IPS-20b (cell line): ENCODE measurements at regions not wholly inside any gene's neighbourhood (a gene's known extent, or its start where the extent isn't known, plus 50 kb on each side); places are given as distances from the start of the nearest gene placed in this dataset.

Experiments used
- H3K27ac ChIP-seq: one replicate; pipeline ENCODE4 v1.5.1; 2013; ENCODE audit warnings: low read length
- H3K27me3 ChIP-seq: 2 replicates; pipeline ENCODE4 v1.6.1; 2013; ENCODE audit warnings: mild to moderate bottlenecking, low read length, inconsistent platforms; ENCODE audit not compliant: insufficient read depth
- H3K36me3 ChIP-seq: 2 replicates; pipeline ENCODE4 v1.6.1; 2013; ENCODE audit warnings: low read depth, mild to moderate bottlenecking, inconsistent platforms, low read length, moderate library complexity; ENCODE audit not compliant: insufficient read depth
- H3K4me1 ChIP-seq: 2 replicates; pipeline ENCODE4 v1.6.1; 2013; ENCODE audit warnings: mild to moderate bottlenecking, control low read depth, inconsistent platforms, low read length, moderate library complexity; ENCODE audit not compliant: insufficient read depth
- H3K4me3 ChIP-seq: 2 replicates; pipeline ENCODE4 v1.5.1; 2013; ENCODE audit warnings: mild to moderate bottlenecking, low read length, inconsistent platforms
- H3K9ac ChIP-seq: 2 replicates; pipeline ENCODE4 v1.6.1; 2013; ENCODE audit warnings: low read depth, mild to moderate bottlenecking, inconsistent platforms, low read length, moderate library complexity
- H3K9me3 ChIP-seq: 2 replicates; pipeline ENCODE4 v1.6.1; 2013; ENCODE audit warnings: mild to moderate bottlenecking, low read depth, low read length, inconsistent platforms; ENCODE audit not compliant: insufficient read depth

DNA sequence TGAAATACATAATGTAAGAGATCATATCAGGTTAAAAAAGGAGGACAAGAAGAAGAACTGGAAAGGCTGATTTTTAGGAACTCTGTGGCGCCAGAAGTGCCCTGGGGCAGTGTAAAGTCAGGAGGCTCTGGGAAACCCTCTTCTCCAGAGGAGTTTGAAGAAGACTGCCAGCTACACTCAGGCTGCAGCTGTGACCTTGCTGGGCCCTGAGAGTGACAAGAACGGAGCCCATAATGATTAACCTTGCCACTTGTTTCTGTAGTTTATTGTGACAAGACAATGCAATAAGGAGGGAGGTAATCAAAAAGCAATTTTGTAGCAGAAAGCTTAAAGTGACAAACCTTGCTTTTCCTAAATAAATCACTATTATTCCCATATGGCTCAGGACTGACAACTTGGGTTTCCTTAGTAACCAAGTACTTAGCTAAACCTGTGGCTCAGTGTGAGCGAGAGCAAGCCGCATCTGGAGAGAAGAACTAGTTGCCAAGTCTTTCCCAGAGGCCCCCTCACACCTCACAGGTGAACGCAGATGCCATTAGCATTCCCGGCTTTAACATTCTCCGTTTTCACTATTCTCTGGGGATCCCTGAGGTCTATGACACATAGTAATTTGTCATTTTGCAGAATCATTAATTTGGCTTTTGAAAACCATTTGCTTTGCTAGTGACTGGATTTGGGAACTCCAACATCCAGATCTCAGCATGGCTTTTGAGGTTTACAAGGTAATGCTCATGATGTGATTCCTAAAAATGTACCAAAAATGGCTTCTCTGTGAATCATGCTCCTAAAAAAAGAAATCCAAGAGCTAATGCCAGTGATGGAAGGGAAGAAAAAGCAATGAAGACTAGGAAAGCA is 115.9 kb downstream of the OMA1 start:
- no peaks in the 10 kb centered on the region for H3K36me3 ChIP-seq
- no peak overlapping the region for H3K4me3 ChIP-seq
- peaks cover 8% of the 10 kb centered on the region for H3K4me1 ChIP-seq
- H3K27me3 ChIP-seq = no peaks in the 10 kb centered on the region
- no peaks in the 10 kb centered on the region for H3K9me3 ChIP-seq
- no peak overlapping the region for H3K9ac ChIP-seq
- H3K27ac ChIP-seq = no peak overlapping the region

DNA sequence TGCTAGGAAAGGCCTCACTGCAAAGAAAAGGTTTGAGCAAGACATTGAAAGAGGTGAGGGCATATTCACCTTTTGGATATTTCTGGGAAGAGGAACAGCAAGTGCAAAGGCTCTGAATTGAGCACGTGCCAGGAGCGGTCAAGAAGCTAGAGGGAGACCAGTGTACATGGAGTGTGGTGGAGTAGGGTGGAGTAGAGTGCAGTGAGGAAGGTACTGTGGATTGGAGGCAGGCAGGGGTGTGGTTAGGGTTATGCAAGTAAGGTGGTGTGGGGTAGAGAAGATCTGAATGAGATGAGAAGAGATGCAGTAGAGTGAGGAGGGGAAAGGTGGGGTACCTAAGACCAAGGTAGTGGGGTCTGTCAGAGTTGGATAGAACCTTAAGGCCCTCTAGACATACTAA is 119.6 kb downstream of the OMA1 start:
- no peaks in the 10 kb centered on the region for H3K36me3 ChIP-seq
- no peaks in the 10 kb centered on the region for H3K27me3 ChIP-seq
- H3K9ac ChIP-seq = no peak overlapping the region
- H3K4me1 ChIP-seq = no peaks in the 10 kb centered on the region
- no peak overlapping the region for H3K27ac ChIP-seq
- no peaks in the 10 kb centered on the region for H3K9me3 ChIP-seq
- H3K4me3 ChIP-seq = no peak overlapping the region

DNA sequence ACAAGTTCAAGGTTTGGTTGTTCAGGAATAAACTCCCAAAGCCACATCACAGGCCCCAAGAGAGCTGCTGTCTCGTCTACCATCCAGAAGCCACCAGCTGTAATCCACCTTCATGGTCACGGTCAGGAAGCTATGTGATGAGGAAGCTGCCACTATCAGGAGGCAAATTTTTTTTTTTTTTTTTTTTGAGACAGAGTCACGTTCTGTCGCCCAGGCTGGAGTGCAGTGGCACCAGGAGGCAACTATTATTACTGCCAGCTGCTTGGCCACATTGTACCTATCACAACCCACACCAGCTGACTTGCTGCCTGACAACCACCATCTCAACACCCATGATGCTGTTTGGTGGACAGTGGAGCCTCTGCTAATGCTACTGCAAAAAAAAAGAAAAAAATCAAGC is 124.1 kb downstream of the OMA1 start:
- H3K27me3 ChIP-seq = no peaks in the 10 kb centered on the region
- H3K27ac ChIP-seq = no peak overlapping the region

DNA sequence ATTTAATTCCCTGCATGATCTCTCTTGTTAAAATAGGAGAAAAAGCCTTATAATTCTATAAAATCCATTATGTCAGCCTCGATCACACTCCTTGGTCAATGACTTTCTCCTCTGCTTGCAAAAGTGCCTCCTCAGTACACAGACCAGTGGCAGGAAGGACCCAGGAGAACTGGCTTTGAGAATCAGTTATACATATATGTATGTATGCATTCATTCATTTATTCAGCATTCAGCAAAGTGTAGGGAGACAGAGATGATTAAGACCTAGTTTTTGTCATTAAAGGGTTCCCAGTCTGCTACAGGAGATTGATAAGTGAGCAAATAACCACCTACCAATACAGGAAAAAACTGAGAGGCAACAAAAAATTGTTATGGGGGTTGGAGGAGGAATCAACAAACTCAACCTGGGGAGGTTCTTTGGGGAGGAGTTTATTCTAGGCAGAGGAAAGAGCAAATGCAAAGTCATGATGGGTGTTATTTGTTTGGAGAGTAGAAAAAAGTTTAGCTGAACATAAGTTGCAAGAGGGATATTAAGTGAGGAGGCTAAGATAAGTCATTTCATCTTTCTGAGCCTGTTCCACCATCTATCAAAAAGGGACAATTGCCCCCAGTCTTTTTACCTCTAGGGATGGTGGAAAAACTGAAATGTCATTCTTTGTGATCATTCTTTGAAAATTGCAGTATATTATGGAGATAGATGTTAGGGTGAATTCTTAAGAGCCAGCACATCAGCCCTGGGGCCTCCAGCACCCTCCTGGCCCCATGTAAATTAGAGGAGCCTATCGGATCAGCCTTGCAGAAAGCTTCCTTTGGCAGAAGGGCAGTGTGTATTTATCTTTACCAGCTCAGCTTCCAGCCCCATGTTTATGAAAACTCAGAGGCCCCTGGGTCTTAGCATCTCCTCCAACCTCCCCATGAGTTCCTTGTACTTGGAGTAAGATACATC is 128.0 kb downstream of the OMA1 start:
- no peak overlapping the region for H3K4me3 ChIP-seq
- no peak overlapping the region for H3K9ac ChIP-seq
- no peaks in the 10 kb centered on the region for H3K36me3 ChIP-seq
- no peaks in the 10 kb centered on the region for H3K9me3 ChIP-seq
- no peaks in the 10 kb centered on the region for H3K27me3 ChIP-seq
- no peak overlapping the region for H3K27ac ChIP-seq
- H3K4me1 ChIP-seq = no peaks in the 10 kb centered on the region

More for the DNA sequence above, 124.1 kb downstream of the OMA1 start:
- Histone ChIP-seq H3K9me3 (no peaks in the 10 kb centered on the region), H3K9ac (no peak overlapping the region), H3K4me1 (no peaks in the 10 kb centered on the region), H3K4me3 (no peak overlapping the region), H3K36me3 (no peaks in the 10 kb centered on the region)

DNA sequence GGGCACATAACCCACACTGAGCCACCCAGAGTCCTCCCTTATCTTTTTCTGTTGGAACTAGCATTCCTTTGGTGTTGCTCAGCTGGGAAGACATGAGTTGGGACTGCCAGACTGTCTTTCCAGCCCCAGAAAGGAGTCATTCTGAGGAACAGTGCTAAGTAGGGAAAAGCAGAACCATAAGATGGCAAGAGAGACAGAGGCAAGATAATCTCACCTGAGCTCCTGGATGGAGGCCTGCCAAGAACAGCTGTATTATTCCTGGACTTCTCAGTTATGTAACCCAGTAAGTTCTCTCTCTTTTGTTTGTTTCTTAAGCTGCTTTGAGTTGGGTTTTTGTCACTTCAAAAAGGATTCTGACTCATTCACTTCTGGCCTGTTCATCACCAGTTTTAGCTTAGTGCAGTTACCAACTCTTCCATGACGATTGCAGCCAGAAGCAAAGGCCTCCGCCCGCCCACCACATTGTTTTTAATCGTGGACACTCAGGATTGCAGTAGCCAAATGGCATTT is 134.4 kb downstream of the OMA1 start:
- Histone ChIP-seq H3K36me3 (no peaks in the 10 kb centered on the region), H3K27ac (no peak overlapping the region), H3K4me1 (no peaks in the 10 kb centered on the region), H3K9ac (no peak overlapping the region), H3K4me3 (no peak overlapping the region), H3K9me3 (no peaks in the 10 kb centered on the region), H3K27me3 (no peaks in the 10 kb centered on the region)

DNA sequence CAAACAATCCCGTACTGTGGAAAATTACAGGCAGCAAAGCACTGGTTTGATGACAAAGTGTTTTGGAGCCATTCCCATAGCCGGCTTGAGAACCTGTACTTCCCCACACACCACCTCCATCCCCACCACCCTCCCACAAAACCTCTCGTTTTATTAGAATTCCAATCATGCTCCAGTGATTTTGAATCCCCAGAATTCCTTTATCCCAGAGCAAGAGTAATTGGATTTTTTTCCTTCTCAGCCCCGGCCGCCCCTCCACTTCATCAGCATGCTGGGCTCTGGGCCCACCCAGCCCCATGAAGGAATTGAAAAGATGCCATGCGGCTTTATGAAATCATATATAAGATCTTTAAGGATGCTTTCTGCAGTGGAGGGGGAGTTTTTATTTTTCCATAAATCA is 136.6 kb downstream of the OMA1 start:
- Histone ChIP-seq H3K9me3 (no peaks in the 10 kb centered on the region), H3K36me3 (no peaks in the 10 kb centered on the region), H3K4me1 (no peaks in the 10 kb centered on the region), H3K27ac (no peak overlapping the region), H3K9ac (no peak overlapping the region), H3K27me3 (no peaks in the 10 kb centered on the region), H3K4me3 (no peak overlapping the region)

DNA sequence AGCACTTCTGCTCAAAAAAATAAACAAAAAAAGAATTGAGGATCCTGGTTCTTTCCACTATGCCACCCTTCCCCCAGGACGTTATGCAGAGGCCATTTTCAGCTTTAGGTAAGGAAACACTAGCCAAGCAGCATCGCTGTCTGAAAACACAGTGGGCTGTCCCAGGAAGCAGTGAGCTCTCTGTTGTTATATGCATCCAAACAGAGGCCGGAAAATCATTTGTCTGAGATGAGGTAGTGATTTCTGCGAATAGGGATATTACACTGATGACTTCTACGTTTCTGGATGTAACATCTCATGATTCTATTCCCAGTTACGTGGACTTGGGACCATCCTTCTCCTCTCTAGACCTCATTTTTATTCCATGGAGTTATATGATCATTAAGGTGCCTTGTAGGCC is 137.2 kb downstream of the OMA1 start:
- H3K36me3 ChIP-seq = no peaks in the 10 kb centered on the region
- H3K9ac ChIP-seq = no peak overlapping the region
- no peaks in the 10 kb centered on the region for H3K4me1 ChIP-seq
- no peak overlapping the region for H3K27ac ChIP-seq
- H3K9me3 ChIP-seq = no peaks in the 10 kb centered on the region
- no peaks in the 10 kb centered on the region for H3K27me3 ChIP-seq
- no peak overlapping the region for H3K4me3 ChIP-seq

DNA sequence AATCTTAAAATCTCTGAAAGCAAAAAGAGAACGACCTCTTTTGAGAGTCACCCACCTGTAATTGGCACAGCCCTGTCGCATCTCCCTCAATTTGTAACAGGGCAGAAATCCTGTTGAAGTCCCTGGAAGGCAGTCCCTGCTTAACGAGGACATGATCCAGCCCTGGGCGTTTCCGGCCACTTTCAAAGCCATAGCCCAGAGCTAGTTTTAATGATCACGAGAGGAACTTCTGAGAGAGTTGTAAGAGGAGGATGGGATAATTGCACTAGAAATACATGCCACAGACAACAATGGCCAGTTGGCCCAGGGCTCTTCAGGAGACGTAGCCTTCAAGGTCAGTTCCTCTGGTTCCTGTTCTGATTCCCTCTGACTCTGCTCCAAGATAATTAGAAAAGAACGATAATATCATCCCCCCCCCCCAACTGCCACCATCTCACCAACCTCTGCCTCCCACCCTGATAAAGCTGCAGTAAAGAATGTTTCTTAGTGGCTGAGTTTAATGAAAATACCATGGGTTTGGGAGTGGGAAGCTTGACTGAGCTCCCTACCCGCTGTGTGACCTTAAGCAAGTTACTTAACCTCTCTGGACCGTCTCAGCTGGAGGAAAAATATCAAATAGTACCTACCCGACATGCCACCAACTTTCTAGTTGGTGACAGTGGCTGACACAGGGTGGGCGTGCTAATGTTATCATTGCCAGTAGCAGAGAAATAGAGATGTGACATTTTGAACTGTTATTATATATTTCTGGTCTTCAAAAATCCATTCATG is 140.0 kb downstream of the OMA1 start:
- Histone ChIP-seq H3K36me3 (no peaks in the 10 kb centered on the region), H3K9me3 (no peaks in the 10 kb centered on the region), H3K9ac (no peak overlapping the region), H3K4me3 (no peak overlapping the region), H3K27ac (no peak overlapping the region), H3K4me1 (no peaks in the 10 kb centered on the region), H3K27me3 (no peaks in the 10 kb centered on the region)

DNA sequence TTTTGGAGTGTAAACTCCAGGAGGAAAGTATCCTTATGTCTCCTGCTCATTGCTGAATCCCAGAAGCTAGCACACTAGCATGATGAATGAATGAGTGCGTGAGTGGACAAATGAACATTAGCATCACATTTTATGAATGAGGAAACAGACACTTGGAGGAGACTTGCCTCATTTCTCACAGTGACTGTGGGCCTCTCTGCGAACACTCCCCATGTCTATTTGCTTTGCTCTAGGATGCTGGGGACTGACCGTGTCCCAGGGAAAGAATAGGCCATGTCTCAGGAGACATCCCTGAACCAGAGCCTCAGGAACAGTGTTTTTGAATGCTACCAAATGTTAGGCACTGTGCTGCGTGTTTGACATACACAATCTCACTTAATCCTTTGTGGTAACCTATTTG is 140.9 kb downstream of the OMA1 start:
- no peak overlapping the region for H3K9ac ChIP-seq
- no peaks in the 10 kb centered on the region for H3K27me3 ChIP-seq
- H3K4me1 ChIP-seq = no peaks in the 10 kb centered on the region
- H3K4me3 ChIP-seq = no peak overlapping the region
- H3K27ac ChIP-seq = no peak overlapping the region
- no peaks in the 10 kb centered on the region for H3K36me3 ChIP-seq
- H3K9me3 ChIP-seq = no peaks in the 10 kb centered on the region

DNA sequence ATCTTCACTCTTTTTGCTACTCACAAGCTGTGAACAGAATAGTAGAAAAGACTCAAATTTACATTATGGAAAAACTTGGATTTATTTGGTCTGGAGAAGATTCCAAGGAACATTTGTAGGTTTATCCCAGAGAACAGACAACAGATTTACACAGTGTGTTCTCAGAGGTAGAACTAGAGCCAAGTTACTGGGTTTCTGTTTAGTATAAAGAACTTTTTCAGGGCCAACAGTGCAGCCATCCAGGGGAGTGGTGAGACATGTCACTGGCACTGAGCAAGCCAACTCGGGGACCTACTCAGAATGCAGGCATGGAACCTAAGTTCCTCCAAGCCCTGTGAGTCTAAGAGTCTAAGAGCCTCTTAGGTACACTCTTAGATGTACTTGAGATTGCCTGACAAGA is 142.6 kb downstream of the OMA1 start:
- Histone ChIP-seq H3K27ac (no peak overlapping the region), H3K36me3 (no peaks in the 10 kb centered on the region), H3K4me3 (no peak overlapping the region), H3K9ac (no peak overlapping the region), H3K9me3 (no peaks in the 10 kb centered on the region), H3K4me1 (peaks cover 3% of the 10 kb centered on the region; the same call in 1 of the 2 replicates), H3K27me3 (no peaks in the 10 kb centered on the region)

DNA sequence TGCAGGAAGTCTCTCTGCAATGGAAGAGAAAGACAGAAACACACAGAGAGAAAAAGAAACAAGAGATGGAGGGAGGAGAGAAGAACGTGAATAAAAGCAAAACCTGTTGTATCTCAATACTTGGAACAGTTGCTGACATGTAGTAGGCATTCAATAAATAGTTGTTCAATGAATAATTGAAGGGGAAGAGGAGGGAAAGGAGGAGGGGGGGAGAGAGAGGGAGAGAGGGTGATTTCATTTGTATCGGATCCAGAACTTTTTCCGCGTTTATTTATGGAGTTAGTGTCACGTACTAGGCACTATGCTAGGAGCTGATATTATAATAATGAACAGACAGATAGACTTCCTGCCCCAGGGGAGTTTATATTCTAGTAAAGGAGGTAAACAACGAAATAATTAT is 144.1 kb downstream of the OMA1 start:
- Histone ChIP-seq H3K4me1 (peaks cover 3% of the 10 kb centered on the region; the same call in 1 of the 2 replicates), H3K36me3 (no peaks in the 10 kb centered on the region), H3K9ac (no peak overlapping the region), H3K27me3 (no peaks in the 10 kb centered on the region), H3K9me3 (no peaks in the 10 kb centered on the region), H3K4me3 (no peak overlapping the region), H3K27ac (no peak overlapping the region)
